WTC11 (cell line): ENCODE measurements at regions not wholly inside any gene's neighbourhood (a gene's known extent, or its start where the extent isn't known, plus 50 kb on each side); places are given as distances from the start of the nearest gene placed in this dataset.

Source experiments
- ATF3 ChIP-seq: sonication (generic); formaldehyde crosslinking; conservative IDR thresholded peaks from 2 replicates; pipeline ENCODE4 v1.8.1; 2022; ENCODE audit warnings: mild to moderate bottlenecking, missing genetic modification reagents
- ATF6 ChIP-seq: sonication (generic); formaldehyde crosslinking; IDR thresholded peaks from 2 replicates; pipeline ENCODE4 v1.8.1; 2023; ENCODE audit warnings: mild to moderate bottlenecking, missing genetic modification reagents
- CREB1 ChIP-seq: sonication (generic); formaldehyde crosslinking; IDR thresholded peaks from 2 replicates; pipeline ENCODE4 v1.8.0; 2023; ENCODE audit warnings: mild to moderate bottlenecking, missing genetic modification reagents
- CTCF ChIP-seq: fragments of 200-600 bp; IDR thresholded peaks from 2 replicates; pipeline ENCODE4 v1.8.0; 2022; ENCODE audit warnings: antibody characterized with exemption
- IRF1 ChIP-seq: sonication (generic); formaldehyde crosslinking; IDR thresholded peaks from 2 replicates; pipeline ENCODE4 v1.8.0; 2023; ENCODE audit warnings: missing genetic modification reagents
- NFYB ChIP-seq: sonication (generic); formaldehyde crosslinking; conservative IDR thresholded peaks from 2 replicates; pipeline ENCODE4 v1.8.0; 2022; ENCODE audit warnings: low read depth, missing genetic modification reagents
- SMAD3 ChIP-seq: sonication (generic); formaldehyde crosslinking; IDR thresholded peaks from 2 replicates; pipeline ENCODE4 v1.8.0; 2022; ENCODE audit warnings: missing genetic modification reagents, mild to moderate bottlenecking, borderline replicate concordance
- SP1 ChIP-seq: sonication (generic); formaldehyde crosslinking; conservative IDR thresholded peaks from 2 replicates; pipeline ENCODE4 v1.8.1; 2022; ENCODE audit warnings: missing genetic modification reagents
- STAT6 ChIP-seq: sonication (generic); formaldehyde crosslinking; conservative IDR thresholded peaks from 2 replicates; pipeline ENCODE4 v1.8.1; 2023; ENCODE audit warnings: mild to moderate bottlenecking, low read depth, missing genetic modification reagents, moderate library complexity
- TCF7 ChIP-seq: sonication (generic); formaldehyde crosslinking; IDR thresholded peaks from 2 replicates; pipeline ENCODE4 v1.8.0; 2022; ENCODE audit warnings: mild to moderate bottlenecking, low read depth, missing genetic modification reagents, moderate library complexity

- no peak for TF ChIP-seq IRF1 (CRISPR knock-in tag)
- TF ChIP-seq ATF6 (CRISPR knock-in tag), result no peak
- no peak for TF ChIP-seq CTCF
- no peak for TF ChIP-seq NFYB (CRISPR knock-in tag)
- TF ChIP-seq STAT6 (CRISPR knock-in tag), result no peak
- no peak for TF ChIP-seq SMAD3 (CRISPR knock-in tag)
- TF ChIP-seq TCF7, result no peak
- TF ChIP-seq CREB1 (CRISPR knock-in tag), result no peak
- no peak for TF ChIP-seq ATF3 (CRISPR knock-in tag)
- TF ChIP-seq SP1 (CRISPR knock-in tag), result no peak
Measured at GRCh38 chr6:154583546-154584188, 73.2 kb upstream of the CNKSR3 start.
